Fibroblast of pulmonary artery (primary cell): ENCODE measurements at regions not wholly inside any gene's neighbourhood (a gene's known extent, or its start where the extent isn't known, plus 50 kb on each side); places are given as distances from the start of the nearest gene placed in this dataset.

Experiments
- DNase-seq: peaks from one replicate; pipeline ENCODE4 v3.0.0-alpha.2; 2010; ENCODE audit warnings: low read depth
- H3K4me3 ChIP-seq: replicated peaks from 2 replicates; pipeline ENCODE4 v1.5.1; 2011; ENCODE audit warnings: low read depth, mild to moderate bottlenecking, control low read depth, low read length, moderate library complexity
- TF ChIP-seq, protein P1 (sequence below): IDR thresholded peaks from 2 replicates; pipeline ENCODE4 v1.5.1; 2011; ENCODE audit warnings: mild to moderate bottlenecking, control low read depth, low read length, inconsistent platforms; ENCODE audit errors: missing control alignments

- TF ChIP-seq, protein P1, sequence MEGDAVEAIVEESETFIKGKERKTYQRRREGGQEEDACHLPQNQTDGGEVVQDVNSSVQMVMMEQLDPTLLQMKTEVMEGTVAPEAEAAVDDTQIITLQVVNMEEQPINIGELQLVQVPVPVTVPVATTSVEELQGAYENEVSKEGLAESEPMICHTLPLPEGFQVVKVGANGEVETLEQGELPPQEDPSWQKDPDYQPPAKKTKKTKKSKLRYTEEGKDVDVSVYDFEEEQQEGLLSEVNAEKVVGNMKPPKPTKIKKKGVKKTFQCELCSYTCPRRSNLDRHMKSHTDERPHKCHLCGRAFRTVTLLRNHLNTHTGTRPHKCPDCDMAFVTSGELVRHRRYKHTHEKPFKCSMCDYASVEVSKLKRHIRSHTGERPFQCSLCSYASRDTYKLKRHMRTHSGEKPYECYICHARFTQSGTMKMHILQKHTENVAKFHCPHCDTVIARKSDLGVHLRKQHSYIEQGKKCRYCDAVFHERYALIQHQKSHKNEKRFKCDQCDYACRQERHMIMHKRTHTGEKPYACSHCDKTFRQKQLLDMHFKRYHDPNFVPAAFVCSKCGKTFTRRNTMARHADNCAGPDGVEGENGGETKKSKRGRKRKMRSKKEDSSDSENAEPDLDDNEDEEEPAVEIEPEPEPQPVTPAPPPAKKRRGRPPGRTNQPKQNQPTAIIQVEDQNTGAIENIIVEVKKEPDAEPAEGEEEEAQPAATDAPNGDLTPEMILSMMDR, result peak; percentile 32
- DNase-seq, result no peak
- H3K4me3 ChIP-seq, result no peak overlapping the region
Measured at GRCh38 chr6:54737247-54737646, 109.3 kb upstream of the FAM83B start.

DNA sequence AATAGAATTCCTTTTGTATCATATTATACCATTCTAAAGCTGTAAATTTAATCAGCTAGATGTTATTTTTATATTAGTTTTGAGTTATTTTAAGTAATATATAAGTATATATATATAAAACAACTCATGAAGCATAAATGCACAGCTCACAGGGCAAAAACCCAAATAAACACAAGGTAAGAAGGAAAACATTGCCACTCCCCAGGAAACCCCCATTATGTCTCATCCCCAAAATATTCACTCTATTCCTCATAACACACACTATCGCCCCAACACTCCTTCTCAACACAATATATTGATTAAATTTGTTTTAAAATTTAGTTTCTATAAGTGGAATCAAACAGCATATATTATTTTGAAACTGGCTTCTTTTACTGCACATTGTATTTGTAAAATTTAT is 98.6 kb upstream of the FAM83B start:
- TF ChIP-seq, protein P1, result no peak
- H3K4me3 ChIP-seq, result no peak overlapping the region
- no peak for DNase-seq

DNA sequence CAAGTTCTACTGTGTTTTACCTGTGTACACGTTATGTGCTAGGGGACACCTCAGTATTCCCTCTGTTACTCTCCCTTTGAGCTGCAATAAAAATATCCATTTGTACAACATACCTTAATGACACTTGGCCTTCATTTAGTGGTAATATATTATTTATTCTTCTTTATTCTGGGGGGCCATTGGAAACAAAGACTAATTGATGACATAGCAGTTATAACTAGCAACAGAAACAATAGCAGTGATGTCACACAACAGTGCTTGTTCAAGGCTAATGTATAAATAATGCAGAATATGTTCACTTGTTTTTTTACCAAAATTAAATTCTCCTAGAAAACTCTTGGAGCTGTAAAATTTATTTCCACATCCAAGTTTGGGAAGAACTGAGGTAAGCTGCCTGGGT is 92.2 kb upstream of the FAM83B start:
- DNase-seq, result no peak
- no peak overlapping the region for H3K4me3 ChIP-seq
- TF ChIP-seq, protein P1, result no peak

GRCh38 chr6:54758340-54758739 is 88.2 kb upstream of the FAM83B start:
- TF ChIP-seq, protein P1, result no peak
- DNase-seq, result no peak
- no peak overlapping the region for H3K4me3 ChIP-seq

GRCh38 chr6:54768494-54768893 is 78.1 kb upstream of the FAM83B start:
- H3K4me3 ChIP-seq, result no peak overlapping the region
- TF ChIP-seq, protein P1, result no peak
- DNase-seq, result no peak

DNA sequence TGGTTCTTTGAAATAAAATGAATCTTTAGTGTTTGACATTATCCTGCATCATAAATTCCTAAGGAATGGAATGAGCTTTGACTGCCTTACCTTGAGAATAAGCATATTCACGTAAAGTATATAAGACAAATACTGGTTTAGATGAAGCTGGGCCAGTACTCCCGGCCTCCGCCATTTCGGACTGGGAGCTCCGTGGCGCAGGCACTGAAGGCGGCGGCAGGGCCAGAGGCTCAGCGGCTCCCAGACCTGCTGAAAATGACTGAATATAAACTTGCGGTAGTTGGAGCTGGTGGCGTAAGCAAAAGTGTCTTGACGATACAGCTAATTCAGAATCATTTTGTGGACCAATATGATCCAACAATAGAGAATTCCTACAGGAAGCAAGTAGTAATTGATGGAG is 76.2 kb upstream of the FAM83B start:
- H3K4me3 ChIP-seq, result no peak overlapping the region
- no peak for DNase-seq
- TF ChIP-seq, protein P1, result no peak

DNA sequence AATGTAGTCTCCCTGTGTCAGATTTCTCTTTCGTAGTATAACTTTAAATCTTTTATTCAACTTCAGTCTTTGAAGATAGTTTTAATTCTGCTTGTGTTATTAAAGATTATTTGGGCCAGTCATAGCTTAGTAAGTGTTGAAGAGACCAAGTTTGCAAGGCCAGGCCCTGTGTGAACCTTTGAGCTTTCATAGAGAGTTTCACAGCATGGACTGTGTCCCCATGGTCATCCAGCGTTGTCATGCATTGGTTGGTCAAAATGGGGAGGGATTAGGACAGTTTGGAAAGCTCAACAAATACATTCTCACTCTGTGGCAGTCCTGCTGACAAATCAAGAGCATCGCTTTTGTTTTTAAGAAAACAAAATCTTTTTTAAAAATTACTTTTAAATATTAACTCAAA is 74.6 kb upstream of the FAM83B start:
- no peak overlapping the region for H3K4me3 ChIP-seq
- TF ChIP-seq, protein P1, result no peak
- no peak for DNase-seq
